ENCODE measurements at regions not wholly inside any gene's neighbourhood (a gene's known extent, or its start where the extent isn't known, plus 50 kb on each side); places are given as distances from the start of the nearest gene placed in this dataset.
"Not testable (repeated sequence)": the region's sequence is repeated elsewhere in the genome, so short reads cannot be mapped to it uniquely, and the experiment has no call there.

DNA sequence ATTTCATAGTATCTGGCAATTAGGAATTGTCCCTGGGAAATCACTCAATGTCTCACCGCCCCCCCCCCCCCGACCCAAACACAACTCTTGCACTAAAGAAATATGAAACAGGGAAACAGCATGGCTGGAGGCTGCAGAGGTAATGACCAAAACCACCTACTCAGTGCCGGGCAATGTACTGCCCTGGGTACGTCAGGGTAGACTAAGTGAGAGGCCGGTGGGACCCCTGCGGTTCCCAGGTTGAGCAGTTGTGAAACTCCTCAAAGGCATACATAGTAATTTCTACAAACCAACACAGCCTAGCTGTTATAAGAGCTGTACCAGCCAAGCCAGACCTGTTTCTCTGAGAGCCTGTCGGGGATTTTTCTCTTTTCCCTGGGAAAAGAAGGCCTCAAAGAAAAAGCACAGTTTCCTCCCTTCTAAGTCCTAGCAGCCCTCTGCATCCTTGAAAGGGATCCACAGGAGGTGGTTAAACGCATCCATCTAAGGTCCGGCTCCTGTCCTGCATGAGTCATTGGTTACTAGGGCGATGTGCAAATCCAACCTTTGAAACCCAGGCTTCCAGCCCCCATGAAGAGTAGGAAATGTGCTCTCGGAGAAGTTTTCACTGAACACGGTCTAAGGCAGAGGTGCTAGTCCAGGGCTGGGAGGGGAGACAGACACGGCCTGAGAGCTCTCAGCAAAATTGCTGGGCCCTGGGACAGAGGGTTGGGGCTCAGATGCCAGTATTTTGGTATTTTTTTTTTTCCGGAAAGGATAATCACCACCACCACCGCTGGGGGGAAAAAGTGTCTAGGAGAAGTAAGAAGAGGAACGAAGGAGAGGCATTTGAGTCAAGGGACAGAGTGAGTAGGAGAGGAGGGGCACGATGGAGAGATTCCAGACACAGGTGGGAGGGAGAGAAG, 172.8 kb downstream of the ATP6V0E2 start:
- not testable (repeated sequence) for DNase-seq (ENCODE audit: low spot score)

GRCh38 chr7:150047329-150047728, 173.6 kb downstream of the ATP6V0E2 start:
- DNase-seq (ENCODE audit: low spot score), result not testable (repeated sequence)

DNA sequence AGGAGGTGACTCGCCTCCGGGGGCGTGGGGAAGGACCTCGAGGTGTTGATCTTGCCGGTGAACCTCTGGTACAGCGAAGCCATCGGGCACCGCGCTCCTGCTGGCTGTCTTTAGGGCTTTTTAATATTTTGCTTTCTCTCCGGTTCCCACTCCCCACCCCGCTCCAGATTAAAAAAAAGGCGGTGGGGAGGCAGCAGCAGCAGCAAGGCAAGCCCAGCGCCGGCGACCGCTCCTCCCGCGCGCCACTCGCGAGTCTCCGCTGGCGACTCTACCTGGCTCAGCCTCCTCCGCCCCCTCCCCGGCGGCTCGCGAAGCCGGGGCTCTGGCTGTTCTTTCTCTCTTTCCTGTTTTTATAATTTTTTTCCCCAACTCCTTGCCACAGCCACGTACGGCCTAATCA, 174.0 kb downstream of the ATP6V0E2 start:
- DNase-seq (ENCODE audit: low spot score), result not testable (repeated sequence)

GRCh38 chr7:150048244-150049011, 174.7 kb downstream of the ATP6V0E2 start:
- not testable (repeated sequence) for DNase-seq (ENCODE audit: low spot score)

- not testable (repeated sequence) for DNase-seq (ENCODE audit: low spot score)
Measured at GRCh38 chr7:150049012-150049655, 175.4 kb downstream of the ATP6V0E2 start.

GRCh38 chr7:150053396-150053795, 179.6 kb downstream of the ATP6V0E2 start:
- not testable (repeated sequence) for DNase-seq (ENCODE audit: low spot score)

DNA sequence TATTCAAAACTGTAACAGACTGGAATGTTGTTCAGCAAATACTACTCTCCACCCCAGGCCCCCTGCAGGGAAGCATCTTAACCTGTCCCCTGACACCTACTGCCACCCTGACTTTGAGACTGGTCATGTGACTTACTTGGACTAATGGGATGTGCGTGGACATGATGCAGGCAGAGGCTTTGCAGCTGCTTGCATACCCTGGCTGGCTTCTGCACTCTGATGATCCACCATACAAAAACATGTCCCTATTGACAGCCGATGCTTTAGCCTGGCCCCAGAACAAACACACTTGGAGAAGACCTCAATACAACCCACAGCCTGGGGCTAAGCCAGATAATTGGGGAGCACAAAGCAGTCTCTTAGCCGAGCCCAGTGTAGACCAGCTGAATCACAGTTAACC, 180.5 kb downstream of the ATP6V0E2 start:
- not testable (repeated sequence) for DNase-seq (ENCODE audit: low spot score)

DNA sequence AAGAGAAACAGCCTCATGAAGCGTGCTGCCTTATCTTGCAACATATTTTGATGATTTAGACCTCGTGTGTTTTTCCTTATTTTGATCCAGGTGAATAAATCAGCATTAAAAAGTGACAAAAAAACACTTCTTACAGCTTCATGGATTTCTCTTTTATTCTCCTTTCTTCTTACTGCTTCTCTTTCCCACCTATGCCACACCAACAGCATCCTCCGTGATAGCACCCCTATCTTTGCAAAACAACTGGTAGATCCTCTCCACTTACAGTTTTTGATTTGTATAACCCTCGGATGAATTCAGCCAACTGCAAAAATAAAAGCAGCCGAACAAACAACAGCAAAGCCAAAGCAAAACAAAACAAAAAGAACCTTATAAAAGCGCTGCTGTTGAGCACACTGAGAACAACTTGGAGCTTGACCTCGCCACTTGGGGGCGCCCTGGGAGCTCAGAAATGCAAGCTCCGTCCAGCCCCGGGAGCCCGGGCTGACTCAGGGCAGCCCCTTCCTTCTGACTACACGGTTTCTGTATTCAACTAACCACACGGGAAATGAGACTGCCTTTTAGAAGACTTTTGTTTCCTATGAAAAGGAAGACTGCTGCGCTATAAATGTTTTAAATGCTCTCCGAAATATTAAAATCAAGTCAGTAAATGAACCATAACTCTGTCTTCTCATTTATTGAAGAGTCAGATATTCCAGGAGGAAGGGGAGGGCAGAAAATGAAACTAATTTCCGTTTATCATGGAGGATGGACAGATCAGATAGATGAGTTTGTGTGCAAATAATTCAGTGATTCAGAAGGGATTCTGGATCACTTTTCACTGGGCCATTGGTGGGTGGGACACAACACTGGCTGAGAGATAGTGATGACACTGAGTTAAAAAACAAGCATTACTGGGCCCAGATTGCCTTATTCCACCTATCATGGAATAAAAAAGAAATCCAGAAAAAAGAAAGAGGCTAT, 186.8 kb downstream of the ATP6V0E2 start:
- peak; percentile 86 for DNase-seq (ENCODE audit: low spot score)

GRCh38 chr7:150063195-150063594, 189.4 kb downstream of the ATP6V0E2 start:
- DNase-seq (ENCODE audit: low spot score), result not testable (repeated sequence)

- not testable (repeated sequence) for DNase-seq (ENCODE audit: low spot score)
Measured at GRCh38 chr7:150069555-150070313, 196.0 kb downstream of the ATP6V0E2 start.

- not testable (repeated sequence) for DNase-seq (ENCODE audit: low spot score)
Measured at GRCh38 chr7:150077543-150077942, 203.8 kb downstream of the ATP6V0E2 start.

GRCh38 chr7:150081865-150082264, 208.1 kb downstream of the ATP6V0E2 start:
- not testable (repeated sequence) for DNase-seq (ENCODE audit: low spot score)

DNA sequence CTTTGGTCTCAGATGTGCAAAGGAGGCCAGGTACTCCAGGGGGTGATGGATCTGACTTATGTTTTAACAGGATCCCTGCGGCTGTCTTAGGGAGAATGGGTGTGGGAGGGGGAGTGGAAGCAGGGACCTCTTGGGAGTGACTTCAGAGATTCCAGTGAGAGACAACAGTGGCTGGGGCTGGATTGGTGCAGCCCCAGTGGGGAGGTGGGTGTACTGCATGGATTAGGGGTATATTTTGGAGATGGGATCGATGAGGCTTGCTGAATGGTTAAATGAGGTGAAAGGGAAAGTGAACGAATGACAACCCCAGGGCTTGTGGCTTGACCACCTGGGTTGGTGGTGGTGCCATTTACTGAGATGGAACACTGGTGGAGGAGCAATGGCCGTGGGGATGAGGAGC, 211.0 kb downstream of the ATP6V0E2 start:
- not testable (repeated sequence) for DNase-seq (ENCODE audit: low spot score)

- not testable (repeated sequence) for DNase-seq (ENCODE audit: low spot score)
Measured at GRCh38 chr7:150087478-150087877, 213.7 kb downstream of the ATP6V0E2 start.

GRCh38 chr7:150089139-150089538, 215.4 kb downstream of the ATP6V0E2 start:
- not testable (repeated sequence) for DNase-seq (ENCODE audit: low spot score)

DNA sequence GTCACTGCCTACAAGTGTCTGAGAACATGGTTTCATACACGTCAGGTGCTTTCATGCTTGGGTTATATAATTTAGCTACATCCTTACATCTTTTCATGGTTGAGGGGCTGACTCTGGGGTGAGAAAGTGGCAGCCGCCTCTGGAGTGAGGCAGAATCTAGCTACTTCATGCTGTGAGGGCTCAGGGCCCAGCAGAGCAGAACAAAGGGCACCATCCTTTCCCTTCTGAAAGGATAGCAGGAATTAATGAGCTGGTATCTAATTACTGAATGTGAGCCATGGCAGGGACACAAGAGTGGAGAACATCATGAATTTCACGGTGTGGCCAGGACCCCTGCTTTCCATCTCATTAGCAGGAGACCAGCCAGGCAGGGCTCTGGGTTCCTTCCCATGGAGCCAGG, 217.0 kb downstream of the ATP6V0E2 start:
- not testable (repeated sequence) for DNase-seq (ENCODE audit: low spot score)

- not testable (repeated sequence) for DNase-seq (ENCODE audit: low spot score)
Measured at GRCh38 chr7:150093897-150094296, 220.1 kb downstream of the ATP6V0E2 start.

- DNase-seq (ENCODE audit: low spot score), result not testable (repeated sequence)
Measured at GRCh38 chr7:150096213-150096994, 222.6 kb downstream of the ATP6V0E2 start.

DNA sequence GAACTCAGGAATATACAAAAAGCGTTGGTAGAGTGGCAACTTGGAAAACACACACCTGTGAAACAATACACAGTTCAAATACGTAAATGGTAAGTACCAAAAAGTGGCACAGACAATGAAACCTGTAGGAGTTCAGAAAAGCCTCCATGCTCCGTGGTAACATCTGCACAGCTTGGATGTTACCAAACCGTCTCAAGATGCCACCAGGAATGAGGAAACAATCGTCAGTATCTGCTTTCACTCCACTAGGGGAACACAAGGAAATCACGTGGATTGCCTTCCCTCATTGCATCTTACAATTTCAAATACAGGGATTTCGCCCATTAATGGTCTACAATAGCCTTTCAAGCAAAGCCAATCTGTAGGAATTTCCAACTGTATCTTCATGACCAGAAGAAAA, 224.6 kb upstream of the LRRC61 start:
- DNase-seq (ENCODE audit: low spot score), result not testable (repeated sequence)
